Transverse colon (tissue), 4 donors: ENCODE measurements at regions not wholly inside any gene's neighbourhood (a gene's known extent, or its start where the extent isn't known, plus 50 kb on each side); places are given as distances from the start of the nearest gene placed in this dataset.
"Not testable (repeated sequence)": the region's sequence is repeated elsewhere in the genome, so short reads cannot be mapped to it uniquely, and the experiment has no call there.

Experiments used
- DNase-seq: peaks from one replicate; pipeline ENCODE4 v3.0.0-alpha.2; 2019
- H3K27ac ChIP-seq, 4 donors: fragments of 200-600 bp; sonication (generic); 2 replicates each; pipeline ENCODE4 v1.5.1; 2016 to 2018; ENCODE audit warnings: inconsistent platforms in 4 of 4
- H3K27me3 ChIP-seq: fragments of 200-600 bp; sonication (generic); 2 replicates; pipeline ENCODE4 v1.5.1; 2017; ENCODE audit warnings: inconsistent platforms
- H3K36me3 ChIP-seq, 4 donors: fragments of 200-600 bp; sonication (generic); 2 replicates each; pipeline ENCODE4 v1.5.1; 2017 to 2019; ENCODE audit warnings: inconsistent platforms in 4 of 4
- H3K4me1 ChIP-seq, 4 donors: fragments of 200-600 bp; sonication (generic); 2 replicates each; pipeline ENCODE4 v1.5.1; 2017 to 2020; ENCODE audit warnings: inconsistent platforms in 4 of 4
- H3K4me3 ChIP-seq, 4 donors: fragments of 200-600 bp; sonication (generic); 1 replicate in 1 of 4; 2 replicates in 3 of 4; pipeline versions ENCODE4 v1.5.1 to v1.6.1; 2017 to 2019; ENCODE audit warnings: inconsistent platforms in 4 of 4
- H3K9me3 ChIP-seq, 2 donors: fragments of 200-600 bp; sonication (generic); 2 replicates each; pipeline ENCODE4 v1.5.1; 2017 to 2019; ENCODE audit warnings: inconsistent platforms in 2 of 2
- WGBS, 2 donors: methylation state at CpG; one replicate each; pipeline ENCODE4 v1.1.5; 2018; ENCODE audit warnings: low coverage in 1 of 2; 5-methylcytosine and 5-hydroxymethylcytosine counted together
- in situ Hi-C, 4 donors: fragments of 200-750 bp; cut with MboI; loops; one replicate each; pipeline versions ENCODE4 v1.15.0 to v1.15.1; 2017; ENCODE audit warnings: low sequenced_read_pairs in 3 of 4, low pct_ligation_motif_present in 1 of 4, low pct_unique_long_range_greater_than_20kb in 1 of 4
- intact Hi-C: fragments of 100-400 bp; cut with DNase I; formaldehyde crosslinking; loops from one replicate; pipeline ENCODE4 v1.15.1; 2023; ENCODE audit warnings: low total_unique reads

DNA sequence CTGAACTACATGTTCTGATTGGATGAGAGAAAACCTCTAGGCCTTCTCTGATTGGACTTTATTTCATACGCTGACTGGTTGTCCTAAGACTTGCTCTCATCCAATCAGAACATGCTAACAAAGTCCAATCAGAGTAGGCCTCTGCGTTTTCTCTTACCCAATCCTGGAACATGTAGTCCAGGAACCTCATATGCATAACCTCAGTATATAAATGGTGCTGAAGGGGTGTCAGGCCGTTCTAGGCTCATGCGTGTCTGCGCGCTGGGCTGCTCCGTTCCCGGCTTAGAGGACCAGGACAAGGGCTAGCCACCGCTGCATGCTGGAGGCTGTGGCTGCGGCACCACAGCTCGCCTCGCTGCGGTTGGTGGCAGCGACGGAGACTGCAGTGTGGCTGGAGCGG is 68.3 kb upstream of the THOC3 start:
- H3K27ac ChIP-seq, DNase-seq, H3K4me3 ChIP-seq, H3K36me3 ChIP-seq, H3K4me1 ChIP-seq, intact Hi-C loops, in situ Hi-C loops, H3K9me3 ChIP-seq, H3K27me3 ChIP-seq: not testable (repeated sequence)
- 85% methylated on average over 15 of the region's 16 CpGs; no CpG with 5 or more reads in 1 of the 2 donors for WGBS, 2 donors

DNA sequence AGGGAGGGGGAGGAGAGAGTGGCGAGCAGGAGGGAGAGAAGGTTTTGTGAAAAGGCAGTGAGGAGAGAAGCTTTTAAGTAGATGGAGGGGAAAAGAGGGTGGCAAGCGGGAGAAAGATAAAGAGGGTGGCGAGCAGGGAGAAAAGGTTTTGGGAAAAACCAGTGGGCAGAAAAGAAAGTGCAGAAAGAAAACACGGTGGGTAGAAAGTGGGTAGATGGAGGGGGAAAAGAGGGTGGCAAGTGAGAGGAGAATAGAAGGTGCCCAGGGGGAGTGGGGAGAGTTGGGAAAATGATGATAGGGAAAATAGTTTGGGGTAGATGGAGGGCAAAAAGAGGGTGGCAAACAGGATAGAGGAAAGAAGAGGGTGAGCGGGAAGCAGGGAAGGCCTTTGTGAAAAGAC is 69.1 kb upstream of the THOC3 start:
- H3K4me1 ChIP-seq, in situ Hi-C loops, DNase-seq, H3K27me3 ChIP-seq, H3K27ac ChIP-seq, H3K4me3 ChIP-seq, H3K9me3 ChIP-seq, H3K36me3 ChIP-seq, intact Hi-C loops: not testable (repeated sequence)
- WGBS, 2 donors, result 76 to 78% methylated on average over 5 of the region's 5 CpGs

DNA sequence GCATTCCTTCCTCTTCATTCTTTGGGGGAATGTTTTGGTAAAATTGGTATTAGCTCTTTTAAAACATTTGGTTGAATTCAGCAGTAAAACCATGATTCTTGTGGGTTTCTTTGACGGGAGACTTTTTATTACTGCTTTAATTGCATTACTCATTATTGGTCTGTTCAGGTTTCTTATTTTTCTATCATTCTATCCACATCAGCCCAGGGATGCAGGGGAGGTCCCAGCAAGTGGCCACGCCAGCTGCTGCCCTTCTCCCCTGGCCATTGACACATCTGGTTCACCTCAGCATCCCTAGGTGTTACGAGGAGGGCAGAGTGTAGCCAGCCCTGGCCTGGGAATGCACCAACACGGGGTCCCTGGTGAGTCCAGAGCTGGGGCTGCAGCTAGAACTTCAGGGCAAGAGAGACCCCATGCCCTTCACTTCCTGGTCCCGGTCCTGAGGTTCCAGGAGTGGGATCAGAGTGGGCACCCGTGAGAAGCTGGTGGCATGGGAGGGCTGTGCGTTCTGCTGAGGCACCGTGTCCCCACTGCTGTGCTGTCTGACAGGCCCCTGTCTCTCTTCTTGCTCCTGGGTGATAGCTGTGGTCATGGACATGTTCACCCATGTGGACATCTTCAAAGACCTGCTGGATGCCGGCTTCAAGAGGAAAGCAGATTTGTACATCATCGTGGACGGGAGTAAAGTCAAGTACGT is 72.1 kb upstream of the THOC3 start:
- H3K27ac ChIP-seq, intact Hi-C loops, H3K4me3 ChIP-seq, H3K4me1 ChIP-seq, H3K27me3 ChIP-seq, DNase-seq, H3K36me3 ChIP-seq, in situ Hi-C loops, H3K9me3 ChIP-seq: not testable (repeated sequence)
- WGBS, 2 donors, result 62 to 81% methylated on average over 3 to 12 of the region's 12 CpGs

DNA sequence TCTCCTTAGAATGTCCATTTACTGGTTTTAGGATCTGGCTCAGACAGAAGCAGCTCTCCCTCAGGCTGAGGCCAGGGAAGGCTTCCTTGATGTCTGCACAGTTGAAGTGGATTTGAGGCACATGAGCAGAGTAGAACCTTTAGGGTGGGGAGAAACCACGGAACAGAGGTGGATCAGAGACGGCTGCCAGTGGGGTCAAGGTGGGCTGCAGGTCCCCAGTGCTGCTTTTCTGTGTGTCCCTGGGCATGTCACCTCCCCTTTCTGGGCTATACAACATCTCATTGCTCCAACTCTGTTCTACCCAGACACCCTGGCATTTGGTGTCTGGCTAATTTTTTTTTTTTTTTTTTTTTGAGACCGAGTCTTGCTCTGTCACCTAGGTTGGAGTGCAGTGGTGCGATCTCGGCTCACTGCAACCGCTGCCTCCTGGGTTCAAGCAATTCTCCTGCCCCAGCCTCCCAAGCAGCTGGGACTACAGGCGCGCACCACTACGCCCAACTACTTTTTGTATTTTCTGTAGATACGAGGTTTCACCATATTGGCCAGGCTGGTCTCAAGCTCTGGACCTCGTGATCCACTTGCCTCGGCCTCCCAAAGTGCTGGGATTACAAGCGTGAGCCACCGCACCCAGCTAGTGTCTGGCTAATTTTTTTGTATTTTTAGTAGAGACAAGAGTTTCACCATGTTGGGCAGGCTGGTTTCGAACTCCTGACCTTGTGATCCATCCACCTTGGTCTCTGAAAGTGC is 73.3 kb upstream of the THOC3 start:
- H3K27me3 ChIP-seq, H3K4me3 ChIP-seq, DNase-seq, in situ Hi-C loops, H3K27ac ChIP-seq, H3K4me1 ChIP-seq, intact Hi-C loops, H3K9me3 ChIP-seq, H3K36me3 ChIP-seq: not testable (repeated sequence)
- WGBS, 2 donors, result 92 to 93% methylated on average over 6 to 15 of the region's 15 CpGs

DNA sequence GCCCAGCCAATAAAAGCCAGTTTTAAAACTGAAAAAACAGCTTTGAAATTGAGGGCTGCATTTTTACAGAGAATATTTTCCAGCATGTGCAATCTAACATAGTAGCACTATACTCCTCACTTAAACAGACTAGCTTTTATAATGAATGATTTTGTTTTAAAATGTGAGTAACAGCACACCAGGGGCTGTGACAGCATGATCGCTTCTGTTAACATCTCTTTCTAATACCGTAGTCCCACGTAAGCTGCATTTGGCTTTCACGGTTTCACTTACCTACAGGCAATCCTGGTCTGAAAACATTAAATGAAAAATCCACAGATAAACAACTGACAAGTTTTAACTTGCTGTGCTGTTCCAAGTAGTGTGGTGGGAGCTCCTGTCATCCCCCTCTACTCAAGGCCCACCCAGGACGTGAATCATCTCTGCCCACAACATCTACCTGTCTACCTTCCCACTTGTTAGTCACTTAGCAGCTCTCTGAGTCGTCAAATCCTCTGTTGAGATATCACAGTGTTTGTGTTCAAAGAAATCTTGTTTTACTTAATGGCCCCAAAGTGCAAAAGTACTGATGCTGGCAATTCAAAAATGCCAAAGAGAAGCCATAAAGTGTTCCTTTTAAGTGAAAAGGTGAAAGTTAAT is 74.0 kb upstream of the THOC3 start:
- H3K4me3 ChIP-seq, H3K27me3 ChIP-seq, H3K4me1 ChIP-seq, H3K27ac ChIP-seq, H3K36me3 ChIP-seq, in situ Hi-C loops, H3K9me3 ChIP-seq, DNase-seq, intact Hi-C loops: not testable (repeated sequence)
- 54 to 75% methylated on average over 6 of the region's 6 CpGs for WGBS, 2 donors

DNA sequence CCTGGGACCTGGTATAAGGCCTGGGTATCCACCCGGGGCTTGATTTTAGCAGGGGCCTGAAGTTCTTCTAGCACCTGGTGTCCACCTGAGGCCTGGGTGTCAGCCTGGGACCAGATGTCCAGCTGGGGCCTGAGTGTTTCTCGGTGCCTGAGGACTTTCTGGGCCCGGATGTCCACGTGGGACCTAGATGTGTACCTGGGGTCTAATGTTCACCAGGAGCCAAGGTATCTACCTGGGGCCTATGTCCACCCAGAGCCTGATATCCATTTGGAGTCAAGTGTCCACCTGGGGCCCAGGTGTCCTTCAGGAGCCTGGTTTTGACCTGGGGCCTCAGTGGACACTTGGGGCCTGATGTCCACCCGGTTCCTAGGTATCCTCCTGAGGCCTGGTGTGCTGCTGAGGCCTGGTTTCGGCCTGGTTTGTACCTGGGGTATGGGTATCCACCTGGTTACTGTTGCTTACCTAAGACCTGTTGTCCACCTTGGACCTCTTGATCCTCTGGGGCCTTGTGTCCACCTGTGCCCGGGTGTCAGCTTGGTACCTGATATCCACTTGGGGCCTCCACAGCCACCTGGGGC is 75.2 kb upstream of the THOC3 start:
- intact Hi-C loops, DNase-seq, H3K27me3 ChIP-seq, H3K9me3 ChIP-seq, H3K4me3 ChIP-seq, H3K27ac ChIP-seq, in situ Hi-C loops, H3K36me3 ChIP-seq, H3K4me1 ChIP-seq: not testable (repeated sequence)
- WGBS, 2 donors, result 87% methylated on average over 7 of the region's 7 CpGs; no CpG with 5 or more reads in 1 of the 2 donors

DNA sequence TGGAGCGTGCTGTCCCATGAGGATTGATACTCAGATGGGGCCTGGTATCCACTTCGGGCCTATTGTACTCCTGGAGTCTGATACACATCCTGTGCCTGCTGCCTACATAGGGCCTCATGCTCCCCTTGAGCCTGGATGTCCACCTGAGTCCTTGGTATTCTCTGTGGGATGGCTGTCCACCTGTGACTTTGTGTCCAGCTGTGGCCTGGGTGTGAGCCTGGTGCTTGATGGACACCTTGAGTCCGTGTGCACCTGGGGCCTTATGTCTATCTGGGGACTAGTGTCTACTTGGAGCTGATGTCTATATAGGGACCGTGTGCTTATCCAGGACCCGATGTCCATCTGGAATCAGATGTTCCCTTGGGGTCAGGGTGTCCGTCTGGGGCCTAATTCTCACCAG is 75.9 kb upstream of the THOC3 start:
- H3K9me3 ChIP-seq, intact Hi-C loops, H3K36me3 ChIP-seq, DNase-seq, H3K27ac ChIP-seq, in situ Hi-C loops, H3K4me1 ChIP-seq, H3K27me3 ChIP-seq, H3K4me3 ChIP-seq: not testable (repeated sequence)
- WGBS, 2 donors, result 90% methylated on average over 4 of the region's 6 CpGs; no CpG with 5 or more reads in 1 of the 2 donors

DNA sequence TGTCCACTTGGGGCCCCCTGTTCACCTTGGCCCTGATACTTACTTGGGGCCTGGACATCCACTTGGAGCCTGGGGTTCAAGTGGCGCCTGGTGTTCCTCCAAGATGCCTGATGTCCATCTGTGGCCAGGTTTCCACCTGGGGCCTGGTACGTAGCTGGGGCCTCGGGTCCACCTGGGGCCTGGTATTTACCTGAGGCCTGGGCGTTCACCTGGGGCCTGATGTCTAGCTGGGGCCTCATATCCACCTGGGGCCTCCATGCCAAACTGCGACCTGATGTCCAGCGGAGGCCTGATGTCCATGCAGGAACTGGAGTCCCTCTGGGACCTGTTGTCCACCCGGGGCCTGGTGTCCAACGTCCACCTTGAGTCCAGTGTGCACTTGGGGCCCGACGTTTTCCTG is 76.3 kb upstream of the THOC3 start:
- DNase-seq, H3K4me1 ChIP-seq, in situ Hi-C loops, H3K36me3 ChIP-seq, intact Hi-C loops, H3K27ac ChIP-seq, H3K27me3 ChIP-seq, H3K4me3 ChIP-seq, H3K9me3 ChIP-seq: not testable (repeated sequence)
- 100% methylated on average over 3 of the region's 10 CpGs; no CpG with 5 or more reads in 1 of the 2 donors for WGBS, 2 donors

DNA sequence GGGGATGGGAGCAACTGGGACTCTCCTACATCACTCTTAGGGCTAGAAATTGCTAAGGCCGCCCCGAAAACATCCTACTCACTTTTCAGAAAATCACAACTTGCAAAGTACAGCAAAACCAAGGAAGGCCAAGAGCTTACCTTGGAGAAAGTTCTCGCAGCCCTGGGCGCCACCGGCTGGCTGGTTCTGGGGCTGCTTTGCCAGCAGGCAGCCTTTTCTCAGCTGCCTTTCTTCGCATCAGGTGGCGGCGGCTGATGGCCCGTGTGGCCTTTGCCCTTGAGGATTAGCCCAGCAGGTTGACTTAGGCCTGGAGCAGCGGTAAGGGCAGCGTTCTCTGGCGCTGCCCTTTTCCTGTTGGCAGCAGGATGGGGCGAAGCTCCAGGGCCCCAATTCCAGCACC is 77.3 kb upstream of the THOC3 start:
- H3K27ac ChIP-seq, H3K4me1 ChIP-seq, H3K9me3 ChIP-seq, H3K27me3 ChIP-seq, intact Hi-C loops, H3K36me3 ChIP-seq, H3K4me3 ChIP-seq, in situ Hi-C loops, DNase-seq: not testable (repeated sequence)
- 79% methylated on average over 4 of the region's 13 CpGs; no CpG with 5 or more reads in 1 of the 2 donors for WGBS, 2 donors

DNA sequence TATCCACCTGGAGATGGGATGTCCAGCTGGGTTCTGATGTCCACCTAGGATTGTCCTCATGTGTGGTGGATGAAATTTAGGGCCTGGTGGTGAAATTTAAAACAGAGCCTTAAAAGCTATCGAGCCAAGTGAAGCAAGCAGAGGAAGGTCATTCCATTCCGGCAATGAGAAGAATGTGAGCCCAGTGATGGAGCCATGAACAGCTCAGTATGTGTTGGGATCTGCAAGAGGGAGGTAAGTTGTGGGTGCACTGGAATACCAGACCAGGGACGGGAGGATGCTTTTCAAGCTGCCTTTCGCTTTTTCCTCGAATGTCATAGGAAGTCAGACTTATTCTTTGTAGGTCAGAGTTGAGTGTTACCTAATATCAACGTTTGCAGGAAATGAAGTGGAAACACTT is 80.6 kb upstream of the THOC3 start:
- H3K27me3 ChIP-seq, H3K4me1 ChIP-seq, H3K4me3 ChIP-seq, H3K36me3 ChIP-seq, H3K27ac ChIP-seq, H3K9me3 ChIP-seq, DNase-seq, in situ Hi-C loops, intact Hi-C loops: not testable (repeated sequence)
- WGBS, 2 donors, result 68 to 80% methylated on average over 5 to 6 of the region's 6 CpGs
